ENCODE measurements at regions not wholly inside any gene's neighbourhood (a gene's known extent, or its start where the extent isn't known, plus 50 kb on each side); places are given as distances from the start of the nearest gene placed in this dataset.
"Not testable (repeated sequence)": the region's sequence is repeated elsewhere in the genome, so short reads cannot be mapped to it uniquely, and the experiment has no call there.

DNA sequence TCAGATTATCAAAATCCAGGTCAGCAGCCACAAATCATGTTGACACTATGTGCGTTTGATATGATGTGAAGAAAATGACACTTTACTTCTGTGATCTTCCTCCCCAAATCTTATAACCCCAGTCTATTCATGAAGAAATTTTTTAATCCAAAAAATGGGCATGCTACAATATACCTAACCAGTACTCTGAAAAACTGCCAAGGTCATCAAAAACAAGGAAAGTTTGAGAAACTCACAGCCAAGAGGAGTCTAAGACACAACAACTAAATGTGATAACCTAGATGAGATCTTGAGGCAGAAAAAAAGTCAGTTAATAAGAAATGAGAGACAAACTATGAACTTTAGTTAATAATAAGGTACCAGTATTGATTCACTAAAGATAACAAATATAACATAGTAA, 200.6 kb upstream of the IRAK1BP1 start:
- no peak for ATAC-seq
- intact Hi-C loops (cut with DNase I), result no loop called here
- Histone ChIP-seq H3K4me1 (no peaks in the 10 kb centered on the region), H3K27me3 (no peaks in the 10 kb centered on the region), H3K36me3 (replicated peaks in 1 of 2; ENCODE audit: insufficient read depth in 1 of 2, low read depth in 2 of 2) (no peaks in the 10 kb centered on the region), H3K4me3 (no peak overlapping the region), H3K27ac (no peak overlapping the region), H3K9me3 (no peaks in the 10 kb centered on the region)
- 48 to 67% methylated on average over 1 of the region's 1 CpG for WGBS, 2 donors
- DNase-seq, result no peak
- TF ChIP-seq POLR2A (IDR thresholded peaks at IDR 0.05), result no peak
- TF ChIP-seq, protein P1, sequence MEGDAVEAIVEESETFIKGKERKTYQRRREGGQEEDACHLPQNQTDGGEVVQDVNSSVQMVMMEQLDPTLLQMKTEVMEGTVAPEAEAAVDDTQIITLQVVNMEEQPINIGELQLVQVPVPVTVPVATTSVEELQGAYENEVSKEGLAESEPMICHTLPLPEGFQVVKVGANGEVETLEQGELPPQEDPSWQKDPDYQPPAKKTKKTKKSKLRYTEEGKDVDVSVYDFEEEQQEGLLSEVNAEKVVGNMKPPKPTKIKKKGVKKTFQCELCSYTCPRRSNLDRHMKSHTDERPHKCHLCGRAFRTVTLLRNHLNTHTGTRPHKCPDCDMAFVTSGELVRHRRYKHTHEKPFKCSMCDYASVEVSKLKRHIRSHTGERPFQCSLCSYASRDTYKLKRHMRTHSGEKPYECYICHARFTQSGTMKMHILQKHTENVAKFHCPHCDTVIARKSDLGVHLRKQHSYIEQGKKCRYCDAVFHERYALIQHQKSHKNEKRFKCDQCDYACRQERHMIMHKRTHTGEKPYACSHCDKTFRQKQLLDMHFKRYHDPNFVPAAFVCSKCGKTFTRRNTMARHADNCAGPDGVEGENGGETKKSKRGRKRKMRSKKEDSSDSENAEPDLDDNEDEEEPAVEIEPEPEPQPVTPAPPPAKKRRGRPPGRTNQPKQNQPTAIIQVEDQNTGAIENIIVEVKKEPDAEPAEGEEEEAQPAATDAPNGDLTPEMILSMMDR (IDR thresholded peaks at IDR 0.05), result no peak

DNA sequence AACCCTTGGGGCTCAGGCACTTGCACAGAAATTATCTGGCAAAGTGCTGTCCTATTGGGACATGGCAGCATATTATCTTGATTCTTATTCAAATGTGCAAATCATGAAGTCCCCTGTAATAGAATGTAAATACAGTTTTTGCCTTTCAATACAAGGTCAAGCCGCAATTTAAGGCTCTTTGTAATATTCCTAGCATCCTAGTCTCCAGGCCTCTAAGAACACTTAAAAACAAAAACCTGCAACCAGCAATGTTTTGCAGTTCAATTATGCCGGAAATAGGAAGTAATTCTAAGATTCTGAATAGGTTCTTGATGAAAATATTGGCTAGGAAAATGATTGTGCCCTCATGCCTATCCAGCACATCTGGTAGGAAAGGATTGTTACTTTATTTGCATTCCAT, 197.2 kb upstream of the IRAK1BP1 start:
- ATAC-seq, result no peak
- intact Hi-C loops (cut with DNase I), result no loop called here
- no peaks in the 10 kb centered on the region for H3K4me1 ChIP-seq
- 64 to 73% methylated on average over 2 of the region's 2 CpGs for WGBS, 2 donors
- no peaks in the 10 kb centered on the region for H3K27me3 ChIP-seq
- H3K4me3 ChIP-seq, result no peak overlapping the region
- H3K36me3 ChIP-seq (replicated peaks in 1 of 2; ENCODE audit: insufficient read depth in 1 of 2, low read depth in 2 of 2), result no peaks in the 10 kb centered on the region
- H3K9me3 ChIP-seq, result no peaks in the 10 kb centered on the region
- no peak overlapping the region for H3K27ac ChIP-seq
- TF ChIP-seq POLR2A (IDR thresholded peaks at IDR 0.05), result no peak
- TF ChIP-seq, protein P1 (IDR thresholded peaks at IDR 0.05), result no peak
- DNase-seq, result no peak

DNA sequence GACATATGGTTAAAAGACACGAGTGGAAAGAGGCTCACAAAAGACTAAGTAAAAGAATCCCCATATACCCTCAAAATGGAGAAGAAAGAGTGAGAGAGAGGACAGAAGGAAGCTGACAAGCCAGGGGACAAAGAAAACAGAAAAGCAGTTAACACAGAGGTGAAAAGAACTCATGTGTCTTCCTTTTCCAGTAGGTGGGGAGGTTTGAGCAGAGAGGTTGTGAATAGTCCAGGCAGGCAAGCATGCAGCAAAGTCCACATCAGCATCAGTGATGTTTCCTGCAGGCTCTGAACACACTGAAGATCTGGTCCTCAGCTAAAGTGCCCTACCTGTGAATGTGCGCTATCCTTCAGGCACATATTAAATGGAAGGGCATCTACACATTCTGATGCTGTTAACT, 196.5 kb upstream of the IRAK1BP1 start:
- H3K27ac ChIP-seq, result no peak overlapping the region
- H3K4me3 ChIP-seq, result no peak overlapping the region
- no peaks in the 10 kb centered on the region for H3K36me3 ChIP-seq (replicated peaks in 1 of 2; ENCODE audit: insufficient read depth in 1 of 2, low read depth in 2 of 2)
- no peaks in the 10 kb centered on the region for H3K27me3 ChIP-seq
- TF ChIP-seq POLR2A (IDR thresholded peaks at IDR 0.05), result no peak
- TF ChIP-seq, protein P1 (IDR thresholded peaks at IDR 0.05), result no peak
- ATAC-seq (no peak), DNase-seq (no peak)
- H3K9me3 ChIP-seq, result no peaks in the 10 kb centered on the region
- intact Hi-C loops (cut with DNase I), result no loop called here
- no peaks in the 10 kb centered on the region for H3K4me1 ChIP-seq
- 60 to 66% methylated on average over 2 of the region's 2 CpGs for WGBS, 2 donors

DNA sequence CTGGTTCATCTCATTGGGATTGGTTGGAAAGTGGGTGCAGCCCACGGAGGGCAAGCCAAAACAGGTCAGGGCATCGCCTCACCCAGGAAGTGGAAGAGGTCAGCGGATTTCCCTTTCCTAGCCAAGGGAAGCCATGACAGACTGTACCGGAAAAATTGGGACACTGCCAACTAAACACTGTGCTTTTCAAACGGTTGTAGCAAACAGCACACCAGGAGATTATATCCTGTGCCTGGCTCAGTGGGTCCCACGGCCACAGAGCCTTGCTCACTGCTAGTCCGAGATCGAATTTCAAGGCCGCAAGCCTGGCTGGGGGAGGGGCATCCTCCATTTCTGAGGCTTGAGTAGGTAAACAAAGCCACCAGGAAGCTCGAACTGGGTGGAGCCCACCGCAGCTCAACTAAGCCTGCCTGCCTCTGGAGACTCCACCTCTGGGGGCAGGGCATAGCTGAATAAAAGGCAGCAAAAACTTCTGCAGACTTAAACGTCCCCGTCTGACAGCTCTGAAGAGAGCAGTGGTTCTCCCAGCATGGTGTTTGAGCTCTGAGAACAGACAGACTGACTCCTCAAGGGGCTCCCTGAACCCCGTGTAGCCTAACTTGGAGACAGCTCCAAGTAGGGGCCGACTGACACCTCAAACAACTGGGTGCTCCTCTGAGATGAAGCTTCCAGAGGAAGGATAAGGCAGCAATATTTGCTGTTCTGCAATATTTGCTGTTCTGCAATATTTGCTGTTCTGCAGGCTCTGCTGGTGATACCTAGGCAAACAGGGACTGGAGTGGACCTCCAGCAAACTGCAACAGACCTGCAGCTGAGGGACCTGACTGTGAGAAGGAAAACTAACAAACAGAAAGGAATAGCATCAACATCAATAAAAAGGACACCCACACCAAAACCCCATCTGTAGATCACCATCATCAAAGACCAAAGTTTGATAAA, 191.0 kb upstream of the IRAK1BP1 start:
- 68 to 72% methylated on average over 11 to 15 of the region's 15 CpGs for WGBS, 2 donors
- intact Hi-C loops (cut with DNase I); ATAC-seq: not testable (repeated sequence)

DNA sequence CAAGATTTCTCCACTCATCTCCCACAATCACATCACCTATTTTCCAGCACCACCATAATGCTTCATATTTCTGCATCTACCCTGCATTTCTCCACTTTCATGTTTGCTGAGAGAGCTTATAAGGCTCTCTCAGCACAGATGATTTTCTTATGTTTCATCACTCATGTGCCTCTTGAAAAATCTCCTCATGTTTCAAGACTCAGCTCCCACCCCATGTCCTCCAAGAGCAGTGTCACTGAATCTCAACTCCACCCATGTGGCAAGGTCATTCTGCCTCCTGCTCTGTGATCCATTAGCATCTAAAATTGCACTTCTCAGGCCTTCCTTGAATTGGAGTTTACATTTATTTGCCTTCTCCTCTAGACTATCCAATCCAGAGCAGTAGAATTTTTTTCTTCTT, 178.7 kb upstream of the IRAK1BP1 start:
- ATAC-seq (no peak), DNase-seq (no peak)
- intact Hi-C loops (cut with DNase I), result no loop called here
- no peak for TF ChIP-seq POLR2A (IDR thresholded peaks at IDR 0.05)
- TF ChIP-seq, protein P1 (IDR thresholded peaks at IDR 0.05), result no peak
- Histone ChIP-seq H3K4me3 (no peak overlapping the region), H3K27me3 (no peaks in the 10 kb centered on the region), H3K4me1 (no peaks in the 10 kb centered on the region), H3K27ac (no peak overlapping the region), H3K36me3 (replicated peaks in 1 of 2; ENCODE audit: insufficient read depth in 1 of 2, low read depth in 2 of 2) (no peaks in the 10 kb centered on the region), H3K9me3 (no peaks in the 10 kb centered on the region)

More for the DNA sequence above, 191.0 kb upstream of the IRAK1BP1 start:
- not testable (repeated sequence) for H3K27ac ChIP-seq; H3K4me3 ChIP-seq; H3K9me3 ChIP-seq; DNase-seq; H3K36me3 ChIP-seq (replicated peaks in 1 of 2; ENCODE audit: insufficient read depth in 1 of 2, low read depth in 2 of 2); H3K27me3 ChIP-seq; H3K4me1 ChIP-seq
